HCT116 (cell line): ENCODE measurements at regions not wholly inside any gene's neighbourhood (a gene's known extent, or its start where the extent isn't known, plus 50 kb on each side); places are given as distances from the start of the nearest gene placed in this dataset.

ENCODE experiments used
- ATAC-seq: fragments of 200-7000 bp; cut with Tn5 transposase; 2 replicates; pipeline ENCODE4 v1.9.1; 2020; ENCODE audit warnings: mild to moderate bottlenecking, moderate library complexity
- BruUV-seq: library from RNA; stranded (reverse); fragments of 400-500 nt; replicated peaks from 2 replicates; lab custom pipeline; 2021; lab: Mats Ljungman, UMichigan
- CTCF ChIA-PET: fragments of 300-600 bp; sonication (Branson Sonifier 250); formaldehyde crosslinking; loops from one replicate; lab custom pipeline; 2021; ENCODE audit warnings: antibody characterized with exemption; lab: Charles Lee
- POLR2A ChIA-PET: fragments of 300-600, 350-600 bp; sonication (Branson Sonifier 250); formaldehyde crosslinking; loops from one replicate; lab custom pipeline; 2021; ENCODE audit warnings: antibody characterized with exemption; lab: Charles Lee
- RAD21 ChIA-PET, 2 experiments: fragments of 300-600 bp; sonication (Branson Sonifier 250); formaldehyde crosslinking; loops; one replicate each; lab custom pipeline; 2023; ENCODE audit warnings: low total read pairs in 2 of 2; ENCODE audit not compliant: uncharacterized antibody in 2 of 2, unreplicated experiment in 2 of 2, low non-redundant PET in 1 of 2; lab: Charles Lee
- DNase-seq: peaks from one replicate; pipeline ENCODE4 v3.0.0-alpha.2; 2010; ENCODE audit warnings: low read depth, low spot score
- H2AFZ ChIP-seq: fragments of 200-600 bp; shearing (Covaris generic), sonication (generic); 2 replicates; pipeline ENCODE4 v1.6.1; 2017; ENCODE audit warnings: low read depth, mixed run types, mixed read lengths, antibody characterized with exemption, low read length; ENCODE audit not compliant: poor library complexity, severe bottlenecking
- H3K27ac ChIP-seq: 2 replicates; pipeline ENCODE4 v1.5.1; 2012; ENCODE audit warnings: low read depth, low read length
- H3K27me3 ChIP-seq: fragments of 200-600 bp; sonication (generic); 2 replicates; pipeline ENCODE4 v1.6.1; 2016; ENCODE audit warnings: mixed run types, low read length, mixed read lengths; ENCODE audit not compliant: insufficient read depth
- H3K36me3 ChIP-seq, 2 experiments: fragments of 200-500 bp in 1 of 2; fragments of 200-600 bp in 1 of 2; sonication (Bioruptor generic) in 1 of 2; sonication (generic) in 1 of 2; 2 replicates each; pipeline versions ENCODE4 v1.5.1 to v1.6.1; 2014 to 2016; ENCODE audit warnings: low read length in 2 of 2, inconsistent platforms in 1 of 2, mixed read lengths in 1 of 2, mixed run types in 1 of 2; ENCODE audit not compliant: insufficient read depth in 2 of 2, control insufficient read depth in 1 of 2
- H3K4me1 ChIP-seq, 2 experiments: fragments of 200-600 bp in 1 of 2; sonication (generic) in 1 of 2; 2 replicates each; pipeline versions ENCODE4 v1.5.1 to v1.6.1; 2012 to 2017; ENCODE audit warnings: low read length in 2 of 2, inconsistent platforms in 1 of 2, mild to moderate bottlenecking in 1 of 2, mixed read lengths in 1 of 2, mixed run types in 1 of 2, moderate library complexity in 1 of 2; ENCODE audit not compliant: insufficient read depth in 2 of 2, control insufficient read depth in 1 of 2
- H3K4me2 ChIP-seq: fragments of 200-600 bp; sonication (generic); 2 replicates; pipeline ENCODE4 v1.6.1; 2017; ENCODE audit warnings: mixed run types, low read length, mixed read lengths
- H3K4me3 ChIP-seq, 2 experiments: fragments of 200-600 bp in 1 of 2; sonication (generic) in 1 of 2; replicated peaks in 1 of 2; 2 replicates each; pipeline ENCODE4 v1.5.1; 2011 to 2016; ENCODE audit warnings: low read length in 2 of 2, control low read depth in 1 of 2, low read depth in 1 of 2, mild to moderate bottlenecking in 1 of 2, mixed read lengths in 1 of 2, mixed run types in 1 of 2
- H3K79me2 ChIP-seq: fragments of 200-600 bp; sonication (generic); 2 replicates; pipeline ENCODE4 v1.6.1; 2017; ENCODE audit warnings: mild to moderate bottlenecking, mixed run types, low read length, moderate library complexity, mixed read lengths; ENCODE audit not compliant: insufficient read depth
- H3K9ac ChIP-seq: fragments of 200-600 bp; sonication (generic); 2 replicates; pipeline ENCODE4 v1.6.1; 2016; ENCODE audit warnings: low read length, mixed read lengths
- H3K9me2 ChIP-seq: fragments of 200-600 bp; sonication (generic), shearing (Covaris generic); 2 replicates; pipeline ENCODE4 v1.6.1; 2017; ENCODE audit warnings: mixed run types, mild to moderate bottlenecking, moderate library complexity; ENCODE audit not compliant: insufficient read depth
- H3K9me3 ChIP-seq, 2 experiments: fragments of 200-500 bp in 1 of 2; fragments of 200-600 bp in 1 of 2; sonication (Bioruptor generic) in 1 of 2; sonication (generic) in 1 of 2; 2 replicates each; pipeline ENCODE4 v1.6.1; 2014 to 2017; ENCODE audit warnings: low read length in 2 of 2, mixed read lengths in 2 of 2, inconsistent platforms in 1 of 2, low read depth in 1 of 2, mild to moderate bottlenecking in 1 of 2, mixed run types in 1 of 2, moderate library complexity in 1 of 2; ENCODE audit not compliant: control insufficient read depth in 1 of 2, insufficient read depth in 1 of 2
- H4K20me1 ChIP-seq: fragments of 200-600 bp; sonication (generic), shearing (Covaris generic); 2 replicates; pipeline ENCODE4 v1.6.1; 2017; ENCODE audit warnings: mixed run types, mild to moderate bottlenecking, moderate library complexity; ENCODE audit not compliant: insufficient read depth
- ATF3 ChIP-seq: IDR thresholded peaks from 2 replicates; pipeline ENCODE4 v1.6.1; 2012
- EGR1 ChIP-seq: IDR thresholded peaks from 2 replicates; pipeline ENCODE4 v1.6.1; 2012; ENCODE audit warnings: low read depth
- ELF1 ChIP-seq: IDR thresholded peaks from 2 replicates; pipeline ENCODE4 v1.6.1; 2012; ENCODE audit warnings: low read depth, borderline replicate concordance
- EZH2 ChIP-seq: fragments of 200-600 bp; sonication (generic); IDR thresholded peaks from 2 replicates; pipeline ENCODE4 v1.6.1; 2017; ENCODE audit warnings: antibody characterized with exemption, mixed run types
- SP1 ChIP-seq: IDR thresholded peaks from 2 replicates; pipeline ENCODE4 v1.6.1; 2012; ENCODE audit warnings: low read depth
- ZNF274 ChIP-seq: fragments of 200-500 bp; sonication (Bioruptor generic); IDR thresholded peaks from 2 replicates; pipeline ENCODE4 v1.6.1; 2014; ENCODE audit warnings: mild to moderate bottlenecking, low read depth, low read length, inconsistent platforms
- intact Hi-C: fragments of 100-400 bp; cut with micrococcal nuclease; formaldehyde crosslinking; loops from 2 replicates; pipeline ENCODE4 v1.10.0; 2022

- H3K9me3 ChIP-seq, result peaks cover 9 to 31% of the 10 kb centered on the region in 2 experiments; a peak in 2 of 4 replicates
- no peaks in the 10 kb centered on the region for H3K36me3 ChIP-seq
- no peak for TF ChIP-seq ATF3
- TF ChIP-seq SP1, result no peak
- TF ChIP-seq ELF1, result no peak
- H3K27ac ChIP-seq, result no peak overlapping the region
- H3K79me2 ChIP-seq, result no peaks in the 10 kb centered on the region
- H3K27me3 ChIP-seq, result no peaks in the 10 kb centered on the region
- BruUV-seq, result no TSS peak
- no peaks in the 10 kb centered on the region for H4K20me1 ChIP-seq
- no peak overlapping the region for H3K9ac ChIP-seq
- DNase-seq (no peak), ATAC-seq (no peak)
- ChIA-PET CTCF (no interaction called here), RAD21 (no interaction called here), POLR2A (no interaction called here)
- no peaks in the 10 kb centered on the region for H3K9me2 ChIP-seq
- no peak overlapping the region for H3K4me2 ChIP-seq
- H3K4me1 ChIP-seq, result no peaks in the 10 kb centered on the region
- intact Hi-C loops, result no loop called here
- no peak overlapping the region for H2AFZ ChIP-seq
- no peak overlapping the region for H3K4me3 ChIP-seq
Observed at GRCh38 chr14:87547536-87547935, 445.4 kb downstream of the GALC start.

- no peak for TF ChIP-seq ZNF274
- no peak for TF ChIP-seq EGR1
- TF ChIP-seq EZH2, result no peak
- no peak for TF ChIP-seq ATF3
- DNase-seq (no peak), ATAC-seq (no peak)
- Histone ChIP-seq H3K27me3 (no peaks in the 10 kb centered on the region), H4K20me1 (no peaks in the 10 kb centered on the region), H3K4me2 (no peak overlapping the region), H3K9ac (no peak overlapping the region), H3K27ac (no peak overlapping the region), H3K4me3 (no peak overlapping the region), H3K9me3 (peaks cover 3 to 30% of the 10 kb centered on the region in 2 experiments; a peak in 2 of 4 replicates), H3K4me1 (no peaks in the 10 kb centered on the region), H3K36me3 (no peaks in the 10 kb centered on the region), H3K79me2 (no peaks in the 10 kb centered on the region), H3K9me2 (no peaks in the 10 kb centered on the region), H2AFZ (no peak overlapping the region)
- BruUV-seq, result no TSS peak
- RAD21 ChIA-PET, result no interaction called here
- CTCF ChIA-PET, result no interaction called here
- POLR2A ChIA-PET, result no interaction called here
- intact Hi-C loops, result no loop called here
Observed at GRCh38 chr14:87542288-87542687, 450.7 kb downstream of the GALC start.
